Spleen (tissue), 7 donors: ENCODE measurements at regions not wholly inside any gene's neighbourhood (a gene's known extent, or its start where the extent isn't known, plus 50 kb on each side); places are given as distances from the start of the nearest gene placed in this dataset.
"Not testable (repeated sequence)": the region's sequence is repeated elsewhere in the genome, so short reads cannot be mapped to it uniquely, and the experiment has no call there.

ENCODE experiments used
- POLR2A ChIP-seq, 3 donors: fragments of 450-650 bp; IDR thresholded peaks; one replicate each; pipeline ENCODE4 v1.5.1; 2017; ENCODE audit warnings: antibody characterized with exemption in 3 of 3, mild to moderate bottlenecking in 1 of 3
- POLR2AphosphoS5 ChIP-seq, 3 donors: sonication (generic); formaldehyde crosslinking; IDR thresholded peaks; one replicate each; pipeline ENCODE4 v1.5.1; 2017; ENCODE audit warnings: antibody characterized with exemption in 3 of 3
- TF ChIP-seq, protein P1 (sequence below), 11 experiments: fragments of 200-600 bp in 7 of 11; fragments of 450-650 bp in 4 of 11; sonication (generic) in 4 of 11; IDR thresholded peaks in 8 of 11; conservative IDR thresholded peaks in 3 of 11; 1 replicate in 7 of 11; 2 replicates in 4 of 11; pipeline versions ENCODE4 v1.4.0 to v1.8.0; 2016 to 2021; ENCODE audit warnings: antibody characterized with exemption in 11 of 11, inconsistent platforms in 4 of 11, mild to moderate bottlenecking in 1 of 11
- donor health status: DM: no; HTN: no; CAD: no; lungs with moderate emphysema.
- donor health status: DM: no; HTN: no; CAD: no.
- donor health status: DM: no; HTN: no; CAD: no.

DNA sequence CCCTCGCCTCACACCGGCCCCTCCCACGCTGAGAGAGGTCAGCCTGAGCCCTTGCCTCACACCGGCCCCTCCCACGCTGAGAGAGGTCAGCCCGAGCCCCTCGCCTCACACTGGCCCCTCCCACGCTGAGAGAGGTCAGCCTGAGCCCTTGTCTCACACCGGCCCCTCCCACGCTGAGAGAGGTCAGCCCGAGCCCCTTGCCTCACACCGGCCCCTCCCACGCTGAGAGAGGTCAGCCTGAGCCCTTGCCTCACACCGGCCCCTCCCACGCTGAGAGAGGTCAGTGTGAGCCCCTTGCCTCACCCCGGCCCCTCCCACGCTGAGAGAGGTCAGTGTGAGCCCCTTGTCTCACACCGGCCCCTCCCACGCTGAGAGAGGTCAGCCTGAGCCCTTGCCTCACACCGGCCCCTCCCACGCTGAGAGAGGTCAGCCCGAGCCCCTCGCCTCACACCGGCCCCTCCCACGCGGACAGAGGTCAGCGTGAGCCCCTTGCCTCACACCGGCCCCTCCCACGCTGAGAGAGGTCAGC, 92.1 kb upstream of the PRDM7 start:
- TF ChIP-seq POLR2AphosphoS5, POLR2A (IDR thresholded peaks at IDR 0.05): not testable (repeated sequence)
- TF ChIP-seq, protein P1, sequence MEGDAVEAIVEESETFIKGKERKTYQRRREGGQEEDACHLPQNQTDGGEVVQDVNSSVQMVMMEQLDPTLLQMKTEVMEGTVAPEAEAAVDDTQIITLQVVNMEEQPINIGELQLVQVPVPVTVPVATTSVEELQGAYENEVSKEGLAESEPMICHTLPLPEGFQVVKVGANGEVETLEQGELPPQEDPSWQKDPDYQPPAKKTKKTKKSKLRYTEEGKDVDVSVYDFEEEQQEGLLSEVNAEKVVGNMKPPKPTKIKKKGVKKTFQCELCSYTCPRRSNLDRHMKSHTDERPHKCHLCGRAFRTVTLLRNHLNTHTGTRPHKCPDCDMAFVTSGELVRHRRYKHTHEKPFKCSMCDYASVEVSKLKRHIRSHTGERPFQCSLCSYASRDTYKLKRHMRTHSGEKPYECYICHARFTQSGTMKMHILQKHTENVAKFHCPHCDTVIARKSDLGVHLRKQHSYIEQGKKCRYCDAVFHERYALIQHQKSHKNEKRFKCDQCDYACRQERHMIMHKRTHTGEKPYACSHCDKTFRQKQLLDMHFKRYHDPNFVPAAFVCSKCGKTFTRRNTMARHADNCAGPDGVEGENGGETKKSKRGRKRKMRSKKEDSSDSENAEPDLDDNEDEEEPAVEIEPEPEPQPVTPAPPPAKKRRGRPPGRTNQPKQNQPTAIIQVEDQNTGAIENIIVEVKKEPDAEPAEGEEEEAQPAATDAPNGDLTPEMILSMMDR (IDR thresholded peaks at IDR 0.05 in 8 of 11, conservative IDR thresholded peaks at IDR 0.05 in 3 of 11) = not testable (repeated sequence)
